ENCODE measurements at regions not wholly inside any gene's neighbourhood (a gene's known extent, or its start where the extent isn't known, plus 50 kb on each side); places are given as distances from the start of the nearest gene placed in this dataset.
"Not testable (repeated sequence)": the region's sequence is repeated elsewhere in the genome, so short reads cannot be mapped to it uniquely, and the experiment has no call there.

DNA sequence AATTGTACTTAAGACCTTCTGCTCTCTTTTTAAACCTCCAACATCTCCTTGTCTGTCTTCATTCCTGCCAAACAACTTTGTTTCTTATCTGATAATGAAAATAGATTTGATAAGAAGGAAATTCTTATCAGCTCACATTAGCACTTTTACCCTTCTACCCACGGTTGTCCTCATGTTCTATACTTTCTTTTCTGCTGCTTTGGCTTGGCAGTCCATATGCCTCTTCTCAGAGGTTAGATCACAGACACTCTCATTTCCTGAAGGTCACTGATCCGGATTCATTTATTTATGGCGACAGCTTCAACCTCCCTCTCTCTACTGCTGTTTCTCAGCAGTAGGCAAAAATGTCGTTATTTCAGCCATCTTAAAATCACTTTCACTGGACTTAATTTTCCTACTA lies 2015.8 kb downstream of the NCAM2 start:
- ATAC-seq (no peak), DNase-seq (ENCODE audit: low spot score) (no peak)
- intact Hi-C loops (cut with DNase I), result no loop called here

DNA sequence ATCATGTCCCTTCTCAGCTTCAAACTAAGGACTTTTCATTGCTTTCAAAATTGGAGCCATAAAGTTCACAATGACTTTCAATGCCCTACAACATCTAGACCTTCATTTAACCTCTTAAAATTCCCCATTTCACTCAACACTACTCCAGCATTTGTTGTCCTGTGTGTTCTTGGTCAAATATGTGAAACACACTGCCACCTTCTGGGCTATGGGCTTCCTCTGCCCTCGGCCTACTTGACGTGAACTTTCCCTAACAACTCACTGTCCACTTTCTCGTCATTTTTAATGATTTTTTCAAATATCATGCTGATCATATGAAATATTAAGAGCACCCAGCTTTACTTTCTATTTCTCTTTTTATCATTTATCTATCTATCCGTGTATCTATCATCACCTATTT lies 2018.4 kb downstream of the NCAM2 start:
- no peak for ATAC-seq
- intact Hi-C loops (cut with DNase I), result no loop called here
- DNase-seq (ENCODE audit: low spot score), result no peak

DNA sequence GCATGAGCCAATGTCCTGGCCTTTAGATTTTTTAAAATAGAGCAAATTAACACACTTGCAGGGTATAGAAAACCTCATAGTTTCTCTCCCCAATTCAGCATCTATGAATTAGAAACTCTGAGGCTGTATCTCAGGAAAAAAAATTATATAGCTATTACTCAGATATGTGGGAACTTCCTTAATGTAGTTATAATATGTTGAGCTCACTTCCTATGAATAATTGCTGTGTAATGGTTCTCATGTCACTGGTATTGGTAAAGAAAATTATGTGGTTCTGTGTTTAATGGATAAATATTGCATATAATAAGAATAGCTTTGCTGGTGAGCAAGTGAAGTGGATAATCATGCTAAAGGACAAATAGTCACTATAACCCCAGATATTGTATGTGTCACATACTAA lies 2019.8 kb downstream of the NCAM2 start:
- ATAC-seq (no peak), DNase-seq (ENCODE audit: low spot score) (no peak)
- intact Hi-C loops (cut with DNase I), result no loop called here

DNA sequence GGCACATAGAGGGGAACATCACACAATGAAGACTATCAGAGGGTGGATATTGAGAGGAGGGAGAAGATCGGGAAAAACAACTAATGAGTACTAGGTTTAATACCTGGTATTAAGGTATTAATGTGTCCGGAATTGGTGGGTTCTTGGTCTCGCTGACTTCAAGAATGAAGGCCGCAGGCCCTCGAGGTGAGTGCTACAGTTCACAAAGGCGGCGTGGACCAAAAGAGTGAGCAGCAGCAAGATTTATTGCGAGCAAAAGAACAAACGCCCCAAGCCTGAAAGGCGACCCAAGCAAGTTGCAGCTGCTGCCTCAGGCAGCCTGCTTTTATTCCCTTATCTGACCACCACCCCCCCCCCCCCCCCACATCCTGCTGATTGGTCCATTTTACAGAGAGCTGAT lies 2022.8 kb downstream of the NCAM2 start:
- intact Hi-C loops (cut with DNase I), result no loop called here
- ATAC-seq, result no peak
- no peak for DNase-seq (ENCODE audit: low spot score)

DNA sequence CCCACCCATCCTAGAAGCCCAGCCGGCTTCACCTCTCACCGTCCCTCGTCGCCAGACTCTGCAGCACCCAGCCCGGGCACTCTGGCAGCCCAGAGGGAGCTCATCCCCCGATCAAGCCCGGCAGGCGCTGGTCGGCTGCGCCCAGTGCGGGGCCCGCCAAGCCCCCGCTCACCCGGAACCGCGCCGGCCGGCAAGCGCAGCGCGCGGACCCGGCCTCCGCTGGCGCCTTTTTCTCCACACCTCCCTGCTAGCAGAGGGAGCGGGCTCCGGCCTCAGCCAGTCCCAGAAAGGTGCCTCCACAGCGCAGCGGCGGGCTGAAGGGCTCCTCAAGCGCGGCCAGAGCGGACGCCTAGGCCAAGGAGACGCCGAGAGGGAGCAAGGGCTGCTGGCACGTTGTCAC lies 2023.3 kb downstream of the NCAM2 start:
- no peak for DNase-seq (ENCODE audit: low spot score)
- intact Hi-C loops (cut with DNase I), result no loop called here
- no peak for ATAC-seq

DNA sequence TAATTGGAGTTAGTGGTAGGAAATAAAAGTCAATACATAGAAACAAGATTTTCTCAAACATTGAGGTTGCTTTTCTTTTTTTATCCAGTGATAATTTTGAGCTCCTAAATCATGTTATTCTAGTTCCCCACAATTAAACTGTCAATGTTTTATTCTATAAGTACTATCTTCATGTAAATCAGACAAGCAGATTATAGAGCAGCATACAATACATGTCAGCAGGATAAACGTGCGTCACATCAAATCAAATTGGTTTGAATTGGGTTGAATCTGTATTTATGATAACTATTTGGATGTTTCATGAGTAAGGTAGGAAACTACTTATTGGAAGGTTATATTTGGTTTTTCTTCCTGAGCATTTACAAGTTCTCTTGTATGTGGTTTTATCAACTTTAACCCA lies 2028.7 kb downstream of the NCAM2 start:
- DNase-seq (ENCODE audit: low spot score) (no peak), ATAC-seq (no peak)
- intact Hi-C loops (cut with DNase I), result no loop called here

DNA sequence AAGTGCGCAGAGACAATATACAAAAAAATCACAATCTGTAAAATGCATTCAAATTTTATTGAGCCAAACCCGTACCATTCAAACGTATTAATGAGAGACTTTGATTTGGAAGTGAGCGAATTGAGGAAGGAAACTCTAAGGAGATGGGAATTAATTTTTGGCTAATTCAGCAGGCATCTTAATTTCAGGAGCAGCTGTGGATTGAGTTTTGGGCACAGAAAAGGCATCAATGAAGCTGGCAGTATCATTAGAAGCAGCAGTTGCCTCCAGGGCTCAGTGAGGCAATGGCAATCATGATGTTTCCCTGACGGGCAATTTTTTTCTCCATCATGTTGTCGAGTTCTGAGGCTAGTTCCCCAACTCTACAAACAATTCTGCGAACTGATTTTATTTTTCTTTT lies 2041.6 kb downstream of the NCAM2 start:
- ATAC-seq (no peak), DNase-seq (ENCODE audit: low spot score) (no peak)
- intact Hi-C loops (cut with DNase I), result no loop called here

DNA sequence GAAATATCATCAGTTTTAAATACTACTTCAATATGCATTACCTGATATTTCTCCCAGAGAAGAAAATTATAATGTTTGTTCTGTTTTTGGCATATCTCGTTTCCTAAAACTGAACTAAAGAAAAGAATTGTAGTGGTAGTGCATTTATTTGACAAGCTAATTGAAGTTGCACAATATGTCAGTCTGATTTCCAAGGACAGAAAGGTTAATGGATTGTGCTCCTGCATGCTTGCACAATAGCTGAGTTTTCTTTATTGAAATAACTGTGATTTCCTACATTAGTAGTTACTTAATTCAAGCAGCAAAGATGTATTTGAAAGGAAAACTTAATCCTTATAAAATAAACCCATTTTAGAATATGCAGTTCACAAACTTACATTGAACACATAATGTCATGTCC lies 2047.7 kb downstream of the NCAM2 start:
- DNase-seq (ENCODE audit: low spot score) (no peak), ATAC-seq (no peak)
- intact Hi-C loops (cut with DNase I), result no loop called here

DNA sequence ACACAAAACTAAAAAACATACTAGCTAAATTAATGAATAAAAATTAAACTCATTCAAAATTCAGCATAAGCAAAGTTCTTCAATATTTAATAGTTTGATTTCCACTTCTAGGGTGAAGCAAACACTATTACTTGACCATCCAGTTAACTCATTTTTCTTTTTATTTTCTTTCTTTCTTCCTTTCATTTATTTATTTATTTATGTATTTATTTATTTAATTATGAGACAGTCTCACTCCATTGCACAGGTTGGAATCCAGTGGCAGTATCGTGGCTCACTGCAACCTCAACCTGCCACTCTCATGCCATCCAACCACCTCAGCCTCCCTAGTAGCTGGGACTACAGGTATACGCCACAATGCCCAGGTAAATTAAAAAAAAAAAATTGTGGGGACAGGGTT lies 2069.5 kb downstream of the NCAM2 start:
- DNase-seq (ENCODE audit: low spot score), result no peak
- ATAC-seq, result no peak
- intact Hi-C loops (cut with DNase I), result no loop called here

DNA sequence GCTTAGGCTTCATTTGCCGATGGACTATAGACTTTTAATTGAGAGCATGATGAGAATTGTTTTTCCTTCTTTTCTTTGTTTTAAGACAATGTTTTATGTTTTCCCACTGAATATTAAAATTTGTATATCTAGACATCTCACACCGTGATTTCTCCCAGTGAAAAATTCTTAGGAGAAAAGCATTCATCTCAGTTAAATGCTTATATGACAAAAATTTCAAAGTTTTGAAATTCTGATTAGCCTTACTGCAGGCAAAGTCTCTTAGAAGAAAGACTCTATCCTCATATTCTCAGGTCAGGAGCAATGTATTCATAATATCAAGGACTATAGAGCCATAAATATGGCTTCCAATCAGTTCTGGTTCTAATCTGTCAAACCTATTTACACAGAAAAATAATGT lies 2085.0 kb downstream of the NCAM2 start:
- DNase-seq (ENCODE audit: low spot score) (no peak), ATAC-seq (no peak)
- intact Hi-C loops (cut with DNase I), result no loop called here

DNA sequence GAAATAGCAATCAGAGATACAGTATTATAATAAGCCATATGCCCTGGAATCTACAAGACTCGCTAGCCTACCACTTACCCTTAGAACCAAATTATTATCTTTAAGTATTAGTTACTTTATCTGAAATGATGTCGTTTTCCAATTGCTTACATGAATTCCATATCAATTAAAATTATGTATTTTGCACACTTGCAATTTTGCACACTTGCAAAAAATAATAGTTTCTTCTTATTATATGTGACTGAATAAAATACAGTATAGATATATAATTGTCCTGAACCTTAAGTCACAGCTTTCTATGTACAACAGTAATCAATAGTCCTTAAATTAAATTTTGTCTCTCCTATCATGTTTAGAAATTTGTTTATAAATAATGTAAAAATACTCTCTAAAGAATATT lies 2095.1 kb downstream of the NCAM2 start:
- DNase-seq (ENCODE audit: low spot score), result no peak
- no peak for ATAC-seq
- intact Hi-C loops (cut with DNase I), result no loop called here

DNA sequence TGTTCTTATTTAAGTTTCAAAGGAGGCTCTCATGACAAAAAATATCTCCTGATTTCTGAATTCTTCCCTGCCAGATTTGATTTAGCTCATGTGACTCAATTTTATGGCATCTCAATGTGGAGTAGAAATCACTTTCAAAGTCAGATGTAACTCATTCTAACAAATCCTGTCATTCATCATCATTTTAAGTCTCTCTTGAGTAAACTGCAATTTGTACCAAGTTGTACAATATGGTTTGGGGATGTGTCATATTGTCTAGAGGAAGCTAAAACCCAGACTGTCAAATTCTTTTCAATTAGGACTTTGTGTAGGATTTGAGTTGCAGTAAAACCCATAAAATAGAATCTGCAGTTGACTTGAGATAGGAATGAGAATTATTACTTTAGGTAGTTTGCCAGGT lies 2101.0 kb downstream of the NCAM2 start:
- DNase-seq (ENCODE audit: low spot score), result no peak
- intact Hi-C loops (cut with DNase I), result no loop called here
- no peak for ATAC-seq

DNA sequence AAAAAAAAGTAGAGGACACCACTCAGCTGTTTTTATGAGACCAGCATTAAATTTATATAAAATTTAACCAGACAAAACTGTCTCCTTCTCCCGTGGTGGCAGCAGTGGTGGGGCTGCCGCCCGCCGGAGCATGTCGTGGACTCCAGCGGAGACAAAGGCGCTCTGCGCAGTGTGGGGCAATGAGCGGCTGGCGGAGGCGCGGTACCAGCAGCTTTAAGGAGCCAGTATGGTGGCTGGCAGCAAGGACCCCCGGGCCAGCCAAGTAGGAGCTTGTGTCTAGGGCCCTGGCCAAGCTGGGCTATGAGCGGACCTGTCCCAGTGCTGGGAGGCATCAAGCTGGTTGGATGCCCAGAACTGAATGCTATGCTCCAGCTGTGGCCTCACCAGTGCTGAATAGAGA lies 2102.9 kb downstream of the NCAM2 start:
- intact Hi-C loops (cut with DNase I), result no loop called here
- DNase-seq (ENCODE audit: low spot score) (no peak), ATAC-seq (no peak)

DNA sequence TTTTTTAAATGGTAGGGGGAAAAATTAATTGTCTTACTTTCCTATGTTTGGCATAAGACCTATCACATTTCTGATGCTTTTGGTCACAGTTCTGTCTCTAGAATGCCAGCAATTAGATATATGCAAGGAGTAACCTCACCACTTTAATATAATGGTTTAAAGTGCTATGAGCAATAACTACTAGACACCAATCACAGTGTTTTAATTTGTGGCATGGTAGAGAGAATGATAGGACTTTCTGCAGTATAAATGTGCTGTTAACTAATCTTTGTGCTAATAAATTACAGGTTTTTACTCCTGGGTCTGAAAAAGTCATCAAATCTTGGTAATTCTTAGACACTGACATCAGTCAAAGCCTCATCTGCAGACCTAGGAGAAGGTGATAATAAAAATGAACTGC lies 2110.3 kb downstream of the NCAM2 start:
- intact Hi-C loops (cut with DNase I), result no loop called here
- DNase-seq (ENCODE audit: low spot score) (no peak), ATAC-seq (no peak)

DNA sequence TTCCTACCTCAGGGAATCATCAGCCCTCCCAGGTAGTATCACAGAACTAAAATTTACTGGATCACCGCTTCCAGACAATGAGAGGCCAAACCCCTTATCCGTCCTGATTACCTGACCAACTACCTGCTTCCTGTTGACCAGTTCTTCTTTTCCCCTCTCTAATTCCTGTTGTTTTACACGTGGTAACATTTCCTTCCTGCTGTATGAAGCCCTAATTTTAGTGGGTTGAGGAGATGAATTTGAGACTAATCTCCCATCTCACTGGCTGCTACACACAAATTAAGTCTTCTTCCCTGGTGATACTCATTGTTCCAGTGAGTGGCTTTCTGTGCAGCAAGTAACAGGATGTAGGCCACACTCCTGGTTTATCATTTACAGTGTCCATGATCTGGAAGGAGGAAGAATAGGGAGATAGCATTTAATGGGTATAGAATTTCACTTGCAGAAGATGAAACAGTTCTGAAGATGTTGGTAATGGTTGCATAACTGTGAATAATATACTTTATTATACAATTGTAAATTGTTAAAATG lies 2112.9 kb downstream of the NCAM2 start:
- intact Hi-C loops (cut with DNase I), result no loop called here
- no peak for ATAC-seq

DNA sequence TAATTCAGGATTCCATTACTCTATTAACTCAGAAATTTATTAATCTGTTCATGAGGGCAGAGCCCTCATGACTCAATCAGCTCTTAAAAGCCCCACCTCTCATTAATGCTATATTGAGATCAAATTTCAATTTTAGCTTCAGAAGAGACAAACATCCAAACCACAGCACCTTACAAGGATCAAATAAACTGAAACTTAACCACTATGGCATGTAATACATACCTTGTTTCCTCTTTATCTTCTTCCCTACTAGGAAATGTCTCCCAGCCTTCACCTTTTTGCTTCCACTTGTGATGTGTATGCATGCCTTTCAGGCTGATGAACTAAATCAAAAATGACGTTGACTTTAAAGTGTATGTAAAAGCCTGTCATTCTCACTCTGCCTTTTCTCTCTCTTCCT lies 2121.3 kb downstream of the NCAM2 start:
- intact Hi-C loops (cut with DNase I), result no loop called here
- DNase-seq (ENCODE audit: low spot score) (no peak), ATAC-seq (no peak)

More for the DNA sequence above, 2112.9 kb downstream of the NCAM2 start:
- no peak for DNase-seq (ENCODE audit: low spot score)

DNA sequence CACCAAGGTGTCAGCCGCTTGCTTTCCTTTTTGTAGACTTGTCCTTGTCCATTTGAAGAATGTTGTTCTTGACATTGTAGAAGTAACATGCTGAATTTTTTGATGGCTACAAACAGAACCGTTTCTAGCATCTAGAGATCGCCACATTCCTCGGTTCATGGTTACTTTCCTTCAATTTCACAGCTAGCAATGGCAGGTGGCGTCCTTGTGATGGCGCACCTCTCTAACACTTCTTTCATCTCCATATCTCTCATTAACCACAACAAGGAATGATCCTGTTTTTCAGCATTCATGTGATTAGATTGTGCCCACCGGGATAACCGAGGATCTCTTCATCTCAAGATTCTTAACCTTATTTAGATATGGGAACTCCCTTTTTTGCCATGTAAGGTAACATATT lies 2129.8 kb downstream of the NCAM2 start:
- DNase-seq (ENCODE audit: low spot score) (no peak), ATAC-seq (no peak)
- intact Hi-C loops (cut with DNase I), result no loop called here

DNA sequence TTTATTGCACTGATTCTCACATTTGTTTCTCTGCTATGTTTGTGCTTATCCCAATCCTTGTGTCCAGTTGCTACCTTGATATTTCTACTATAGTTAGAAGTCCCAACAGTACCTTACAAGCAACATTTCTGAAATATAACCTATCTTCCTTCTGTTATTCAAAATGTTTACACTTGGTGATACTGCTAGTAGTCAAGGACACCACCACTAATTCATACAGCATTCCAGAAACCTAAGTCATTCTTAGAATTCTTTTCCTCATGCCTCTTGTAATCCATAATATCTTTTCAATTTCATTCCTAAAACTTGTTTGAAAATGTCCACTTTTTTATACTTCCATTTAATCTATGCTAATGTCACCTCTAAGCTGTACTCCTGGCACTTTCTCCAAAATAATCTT lies 2132.1 kb downstream of the NCAM2 start:
- intact Hi-C loops (cut with DNase I), result no loop called here
- DNase-seq (ENCODE audit: low spot score) (no peak), ATAC-seq (no peak)

DNA sequence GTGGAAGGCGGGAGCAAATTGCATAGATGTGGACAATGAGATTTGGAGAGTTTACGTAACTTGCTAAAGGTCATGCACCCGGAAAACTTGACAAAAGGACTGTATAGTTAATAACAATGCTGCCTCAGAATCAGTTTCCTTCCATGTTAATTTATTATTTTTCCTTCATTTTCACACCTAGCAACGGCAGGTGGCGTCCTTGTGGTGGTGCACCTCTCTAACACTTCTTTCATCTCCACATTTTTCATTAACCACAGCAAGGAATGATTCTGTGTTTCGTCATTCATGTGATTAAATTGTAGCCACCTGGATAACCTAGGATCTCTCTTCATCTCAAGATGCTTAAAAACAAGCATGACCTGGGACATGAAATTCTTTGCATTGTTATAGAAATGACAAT lies 2133.0 kb downstream of the NCAM2 start:
- intact Hi-C loops (cut with DNase I), result no loop called here
- no peak for DNase-seq (ENCODE audit: low spot score)
- ATAC-seq, result no peak

DNA sequence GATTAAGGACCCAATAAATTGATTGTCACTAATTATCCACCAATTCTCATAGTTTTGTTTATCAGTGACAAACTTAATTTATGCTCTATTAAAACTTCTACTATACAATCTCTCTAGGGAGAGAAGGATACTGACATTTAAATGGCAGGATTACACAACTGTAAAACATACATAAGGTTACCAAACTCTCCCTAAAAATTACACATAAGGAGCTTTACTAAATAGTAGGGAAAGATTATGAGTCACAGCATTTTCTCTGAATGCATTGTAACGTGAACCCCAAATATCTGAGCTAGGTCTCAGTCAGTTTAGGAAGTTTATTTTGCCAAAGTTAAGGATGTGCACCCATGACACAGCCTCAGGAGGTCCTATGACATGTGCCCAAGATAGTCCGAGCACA lies 2140.6 kb downstream of the NCAM2 start:
- intact Hi-C loops (cut with DNase I), result no loop called here
- no peak for ATAC-seq
- no peak for DNase-seq (ENCODE audit: low spot score)

DNA sequence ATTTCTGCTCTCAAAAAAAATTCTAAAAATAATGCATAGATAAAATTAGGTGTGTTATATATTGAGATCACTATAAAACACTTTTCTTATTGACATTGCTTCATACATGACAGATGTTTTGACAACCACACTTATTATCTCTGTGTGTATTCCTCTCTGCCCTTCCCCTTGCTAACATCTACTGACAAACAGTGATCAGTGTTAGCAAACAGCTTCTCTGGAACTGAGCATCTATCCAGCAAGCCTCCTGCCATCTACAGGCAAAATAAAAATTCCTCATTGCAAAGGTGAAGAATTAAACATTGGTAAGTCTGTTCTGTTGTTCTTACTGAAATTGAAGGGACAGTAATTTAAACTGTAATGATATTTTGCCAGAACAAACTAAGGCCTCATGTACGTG lies 2153.9 kb downstream of the NCAM2 start:
- intact Hi-C loops (cut with DNase I), result no loop called here
- no peak for ATAC-seq
- no peak for DNase-seq (ENCODE audit: low spot score)

DNA sequence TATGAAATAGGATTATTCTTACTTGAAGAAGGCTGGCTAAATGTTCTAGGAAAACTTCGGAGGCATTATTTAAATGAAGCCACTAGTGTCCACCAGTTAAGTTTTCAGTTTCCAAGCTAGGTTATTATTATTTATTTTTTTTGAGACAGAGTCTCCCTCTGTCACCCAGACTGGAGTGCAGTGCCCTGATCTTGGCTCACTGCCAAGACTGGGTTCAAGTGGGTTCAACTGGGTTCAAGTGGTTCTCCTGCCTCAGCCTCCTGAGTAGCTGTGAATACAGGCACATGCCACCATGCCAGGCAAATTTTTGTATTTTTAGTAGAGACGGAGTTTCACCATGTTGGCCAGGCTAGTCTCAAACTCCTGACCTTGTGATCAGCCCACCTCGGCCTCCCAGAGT lies 2155.6 kb downstream of the NCAM2 start:
- ATAC-seq; DNase-seq (ENCODE audit: low spot score); intact Hi-C loops (cut with DNase I): not testable (repeated sequence)
